CD14-positive monocyte (primary cell): ENCODE measurements at regions not wholly inside any gene's neighbourhood (a gene's known extent, or its start where the extent isn't known, plus 50 kb on each side); places are given as distances from the start of the nearest gene placed in this dataset.

Source experiments
- DNase-seq, 3 donors: peaks; one replicate each; pipeline ENCODE4 v3.0.0-alpha.2; 2011 to 2022
- H2AFZ ChIP-seq: 2 replicates; pipeline ENCODE4 v1.6.0; 2012; ENCODE audit warnings: mild to moderate bottlenecking, low read depth, low read length, inconsistent platforms; ENCODE audit not compliant: insufficient read depth, poor library complexity, severe bottlenecking
- H3K27ac ChIP-seq, 2 donors: 1 replicate in 1 of 2; 2 replicates in 1 of 2; pipeline ENCODE4 v1.5.1; 2012 to 2013; ENCODE audit warnings: low read length in 2 of 2, control low read depth in 1 of 2, inconsistent platforms in 1 of 2, low read depth in 1 of 2, mild to moderate bottlenecking in 1 of 2
- H3K27me3 ChIP-seq, 2 donors: one replicate each; pipeline versions ENCODE4 v1.6.0 to v1.6.1; 2011 to 2013; ENCODE audit warnings: low read length in 2 of 2; ENCODE audit not compliant: control insufficient read depth in 2 of 2, insufficient read depth in 2 of 2
- H3K36me3 ChIP-seq, 2 donors: replicated peaks in 1 of 2; 1 replicate in 1 of 2; 2 replicates in 1 of 2; pipeline versions ENCODE4 v1.5.1 to v1.6.1; 2012 to 2013; ENCODE audit warnings: low read length in 2 of 2, control low read depth in 1 of 2, inconsistent platforms in 1 of 2, mild to moderate bottlenecking in 1 of 2; ENCODE audit not compliant: insufficient read depth in 2 of 2, control insufficient read depth in 1 of 2
- H3K4me1 ChIP-seq, 2 donors: 1 replicate in 1 of 2; 2 replicates in 1 of 2; pipeline versions ENCODE4 v1.5.1 to v1.6.1; 2012 to 2013; ENCODE audit warnings: low read length in 2 of 2, control low read depth in 1 of 2, inconsistent platforms in 1 of 2, mild to moderate bottlenecking in 1 of 2, moderate library complexity in 1 of 2; ENCODE audit not compliant: insufficient read depth in 2 of 2, control insufficient read depth in 1 of 2
- H3K4me2 ChIP-seq: replicated peaks from 2 replicates; pipeline ENCODE3; 2012; ENCODE audit warnings: low read length, moderate library complexity, mild to moderate bottlenecking; ENCODE audit not compliant: poor library complexity, severe bottlenecking; ENCODE audit errors: extremely low read depth
- H3K4me3 ChIP-seq, 3 experiments: fragments of 200-600 bp in 1 of 3; sonication (generic) in 1 of 3; replicated peaks in 1 of 3; 1 replicate in 2 of 3; 2 replicates in 1 of 3; pipeline ENCODE4 v1.5.1; 2011 to 2013; ENCODE audit warnings: low read length in 3 of 3, mild to moderate bottlenecking in 3 of 3, control low read depth in 2 of 3, low read depth in 2 of 3, inconsistent platforms in 1 of 3, moderate library complexity in 1 of 3
- H3K79me2 ChIP-seq: 2 replicates; pipeline ENCODE4 v1.6.0; 2012; ENCODE audit warnings: mild to moderate bottlenecking, control low read depth, inconsistent platforms, low read length, moderate library complexity; ENCODE audit not compliant: insufficient read depth
- H3K9ac ChIP-seq: 2 replicates; pipeline ENCODE4 v1.6.0; 2017; ENCODE audit warnings: low read length, mild to moderate bottlenecking; ENCODE audit not compliant: insufficient read depth, poor library complexity, severe bottlenecking
- H3K9me3 ChIP-seq, 2 donors: replicated peaks in 1 of 2; 1 replicate in 1 of 2; 2 replicates in 1 of 2; pipeline versions ENCODE4 v1.5.1 to v1.6.1; 2012 to 2013; ENCODE audit warnings: low read length in 2 of 2, control low read depth in 1 of 2; ENCODE audit not compliant: control insufficient read depth in 1 of 2, insufficient read depth in 1 of 2
- H4K20me1 ChIP-seq: 2 replicates; pipeline ENCODE4 v1.6.0; 2012; ENCODE audit warnings: mild to moderate bottlenecking, low read length, control low read depth, moderate library complexity; ENCODE audit not compliant: insufficient read depth
- H3K27ac Mint-ChIP-seq, 7 donors: one replicate each; pipeline ENCODE4 v1.8.0; 2020; ENCODE audit warnings: mild to moderate bottlenecking in 7 of 7, mixed read lengths in 7 of 7, moderate library complexity in 6 of 7, inconsistent platforms in 2 of 7
- H3K27me3 Mint-ChIP-seq, 3 donors: one replicate each; pipeline ENCODE4 v1.8.0; 2021 to 2022; ENCODE audit warnings: low read depth in 3 of 3, mild to moderate bottlenecking in 3 of 3, mixed read lengths in 3 of 3, moderate library complexity in 3 of 3, inconsistent platforms in 1 of 3
- H3K36me3 Mint-ChIP-seq, 2 donors: one replicate each; pipeline ENCODE4 v1.8.0; 2020; ENCODE audit warnings: mixed read lengths in 2 of 2, inconsistent platforms in 1 of 2, mild to moderate bottlenecking in 1 of 2
- H3K4me1 Mint-ChIP-seq: one replicate; pipeline ENCODE4 v1.8.0; 2020; ENCODE audit warnings: mild to moderate bottlenecking, mixed read lengths
- H3K4me3 Mint-ChIP-seq, 2 donors: one replicate each; pipeline ENCODE4 v1.8.0; 2020; ENCODE audit warnings: mild to moderate bottlenecking in 2 of 2, mixed read lengths in 2 of 2, moderate library complexity in 1 of 2
- H3K9me3 Mint-ChIP-seq, 7 donors: one replicate each; pipeline ENCODE4 v1.8.0; 2020 to 2022; ENCODE audit warnings: mixed read lengths in 7 of 7, mild to moderate bottlenecking in 6 of 7, moderate library complexity in 6 of 7, inconsistent platforms in 2 of 7
- CTCF ChIP-seq: fragments of 200-600 bp; IDR thresholded peaks from one replicate; pipeline ENCODE4 v1.8.0; 2022; ENCODE audit warnings: antibody characterized with exemption, mild to moderate bottlenecking
- WGBS: methylation state at CpG from one replicate; pipeline ENCODE4 v1.1.5; 2013; ENCODE audit warnings: missing lambda C conversion rate; ENCODE audit not compliant: insufficient coverage; 5-methylcytosine and 5-hydroxymethylcytosine counted together
- intact Hi-C, 2 donors: fragments of 100-400 bp; cut with micrococcal nuclease; formaldehyde crosslinking; loops; one replicate each; pipeline versions ENCODE4 v1.15.0 to v1.15.1; 2023

- no peak overlapping the region for H3K4me2 ChIP-seq
- no peak overlapping the region for H3K27ac Mint-ChIP-seq
- H3K4me3 Mint-ChIP-seq, result no peak overlapping the region
- intact Hi-C loops, result no loop called here
- no peak for TF ChIP-seq CTCF
- H3K36me3 ChIP-seq, result no peaks in the 10 kb centered on the region
- H3K9ac ChIP-seq, result no peak overlapping the region
- H3K27ac ChIP-seq, result no peak overlapping the region
- H3K27me3 Mint-ChIP-seq, result no peaks in the 10 kb centered on the region
- peaks cover 0 to 30% (median 13%) of the 10 kb centered on the region in 7 donors for H3K9me3 Mint-ChIP-seq
- H3K9me3 ChIP-seq, result peaks cover 8% of the 10 kb centered on the region in 2 donors
- no peak overlapping the region for H2AFZ ChIP-seq
- no peaks in the 10 kb centered on the region for H3K79me2 ChIP-seq
- H3K4me1 Mint-ChIP-seq, result no peaks in the 10 kb centered on the region
- no peak overlapping the region for H3K4me3 ChIP-seq
- H3K4me1 ChIP-seq, result no peaks in the 10 kb centered on the region
- 85% methylated on average over 3 of the region's 6 CpGs for WGBS
- DNase-seq, result no peak
- H3K36me3 Mint-ChIP-seq, result no peaks in the 10 kb centered on the region
- H3K27me3 ChIP-seq, result no peaks in the 10 kb centered on the region
- no peaks in the 10 kb centered on the region for H4K20me1 ChIP-seq
Observed at GRCh38 chr2:5967506-5967905, 275.3 kb downstream of the SOX11 start.

- peaks cover 8% of the 10 kb centered on the region in 2 donors for H3K9me3 ChIP-seq
- Mint-ChIP-seq H3K27me3 (no peaks in the 10 kb centered on the region), H3K4me1 (no peaks in the 10 kb centered on the region), H3K9me3 (peaks cover 0 to 30% (median 13%) of the 10 kb centered on the region in 7 donors), H3K27ac (no peak overlapping the region), H3K36me3 (no peaks in the 10 kb centered on the region), H3K4me3 (no peak overlapping the region)
- no peak overlapping the region for H2AFZ ChIP-seq
- no peaks in the 10 kb centered on the region for H3K27me3 ChIP-seq
- H3K36me3 ChIP-seq, result no peaks in the 10 kb centered on the region
- H4K20me1 ChIP-seq, result no peaks in the 10 kb centered on the region
- no peak overlapping the region for H3K9ac ChIP-seq
- H3K4me1 ChIP-seq, result no peaks in the 10 kb centered on the region
- WGBS, result 83% methylated on average over 2 of the region's 6 CpGs
- no peak overlapping the region for H3K4me2 ChIP-seq
- no peaks in the 10 kb centered on the region for H3K79me2 ChIP-seq
- intact Hi-C loops, result no loop called here
- no peak overlapping the region for H3K4me3 ChIP-seq
- TF ChIP-seq CTCF, result no peak
- no peak overlapping the region for H3K27ac ChIP-seq
- DNase-seq, result no peak
Observed at GRCh38 chr2:5969303-5969702, 277.1 kb downstream of the SOX11 start.
